Keratinocyte (primary cell): ENCODE measurements at regions not wholly inside any gene's neighbourhood (a gene's known extent, or its start where the extent isn't known, plus 50 kb on each side); places are given as distances from the start of the nearest gene placed in this dataset.

Experiments used
- DNase-seq: peaks from one replicate; pipeline ENCODE4 v3.0.0-alpha.2; 2011; ENCODE audit warnings: low read depth, missing footprints, low spot score
- FAIRE-seq: peaks from 2 replicates; lab custom pipeline; 2011; peaks lifted over from hg19 to GRCh38; lab: Jason Lieb, UNC
- H2AFZ ChIP-seq: 2 replicates; pipeline ENCODE4 v1.6.0; 2012; ENCODE audit warnings: low read length, control low read depth, inconsistent platforms; ENCODE audit not compliant: control insufficient read depth
- H3K27ac ChIP-seq: 2 replicates; pipeline ENCODE4 v1.5.1; 2011; ENCODE audit warnings: low read length; ENCODE audit not compliant: control insufficient read depth, insufficient read depth
- H3K27me3 ChIP-seq: 3 replicates; pipeline ENCODE4 v1.6.0; 2011; ENCODE audit warnings: low read length; ENCODE audit not compliant: control insufficient read depth, insufficient read depth; ENCODE audit errors: extremely low read depth
- H3K36me3 ChIP-seq, 2 experiments: 2 replicates in 1 of 2; 3 replicates in 1 of 2; pipeline ENCODE4 v1.5.1; 2011; ENCODE audit warnings: low read length in 2 of 2, mild to moderate bottlenecking in 1 of 2; ENCODE audit not compliant: control insufficient read depth in 2 of 2, insufficient read depth in 2 of 2; ENCODE audit errors: extremely low read depth in 1 of 2
- H3K4me1 ChIP-seq: 3 replicates; pipeline ENCODE4 v1.5.1; 2011; ENCODE audit warnings: low read length; ENCODE audit not compliant: control insufficient read depth, insufficient read depth; ENCODE audit errors: extremely low read depth
- H3K4me2 ChIP-seq: 3 replicates; pipeline ENCODE4 v1.6.0; 2011; ENCODE audit warnings: low read depth, low read length; ENCODE audit not compliant: control insufficient read depth, insufficient read depth; ENCODE audit errors: extremely low read depth
- H3K4me3 ChIP-seq, 3 experiments: fragments of 200-600 bp in 1 of 3; sonication (generic) in 1 of 3; 2 replicates in 2 of 3; 3 replicates in 1 of 3; pipeline ENCODE4 v1.5.1; 2011 to 2016; ENCODE audit warnings: low read length in 3 of 3, mild to moderate bottlenecking in 3 of 3, control low read depth in 2 of 3, inconsistent platforms in 1 of 3, low read depth in 1 of 3, mixed read lengths in 1 of 3, mixed run types in 1 of 3, moderate library complexity in 1 of 3; ENCODE audit not compliant: control insufficient read depth in 2 of 3, insufficient read depth in 2 of 3; ENCODE audit errors: extremely low read depth in 1 of 3
- H3K79me2 ChIP-seq: 2 replicates; pipeline ENCODE4 v1.6.0; 2012; ENCODE audit warnings: low read length; ENCODE audit not compliant: control insufficient read depth, insufficient read depth
- H3K9ac ChIP-seq: 3 replicates; pipeline ENCODE4 v1.6.0; 2011; ENCODE audit warnings: low read length; ENCODE audit not compliant: control insufficient read depth, insufficient read depth; ENCODE audit errors: extremely low read depth
- H3K9me1 ChIP-seq: 3 replicates; pipeline ENCODE4 v1.6.0; 2011; ENCODE audit warnings: low read length; ENCODE audit not compliant: control insufficient read depth, insufficient read depth; ENCODE audit errors: extremely low read depth
- H3K9me3 ChIP-seq: 2 replicates; pipeline ENCODE4 v1.5.1; 2012; ENCODE audit warnings: low read depth, low read length; ENCODE audit not compliant: control insufficient read depth
- H4K20me1 ChIP-seq: 3 replicates; pipeline ENCODE4 v1.6.0; 2011; ENCODE audit warnings: low read length; ENCODE audit not compliant: control insufficient read depth, insufficient read depth; ENCODE audit errors: extremely low read depth
- EZH2 ChIP-seq: IDR thresholded peaks from one replicate; pipeline ENCODE4 v1.6.1; 2012; ENCODE audit warnings: inconsistent platforms, mild to moderate bottlenecking, low read length, moderate library complexity
- dilution Hi-C: fragments of 300-500 bp; cut with MboI; formaldehyde crosslinking; loops from one replicate; pipeline ENCODE4 v1.7.0; 2020; ENCODE audit warnings: low sequenced_read_pairs; ENCODE audit not compliant: extremely low pct_ligation_motif_present
- TF ChIP-seq, protein P1 (sequence below), 3 experiments: IDR thresholded peaks in 1 of 3; conservative IDR thresholded peaks in 1 of 3; optimal IDR thresholded peaks in 1 of 3; 2 replicates in 2 of 3; 3 replicates in 1 of 3; pipeline versions ENCODE3 to v1.5.1; 2011; ENCODE audit warnings: low read length in 3 of 3, mild to moderate bottlenecking in 3 of 3, moderate library complexity in 2 of 3, control low read depth in 1 of 3, inconsistent platforms in 1 of 3; ENCODE audit not compliant: insufficient read depth in 2 of 3; ENCODE audit errors: extremely low read depth in 1 of 3

DNA sequence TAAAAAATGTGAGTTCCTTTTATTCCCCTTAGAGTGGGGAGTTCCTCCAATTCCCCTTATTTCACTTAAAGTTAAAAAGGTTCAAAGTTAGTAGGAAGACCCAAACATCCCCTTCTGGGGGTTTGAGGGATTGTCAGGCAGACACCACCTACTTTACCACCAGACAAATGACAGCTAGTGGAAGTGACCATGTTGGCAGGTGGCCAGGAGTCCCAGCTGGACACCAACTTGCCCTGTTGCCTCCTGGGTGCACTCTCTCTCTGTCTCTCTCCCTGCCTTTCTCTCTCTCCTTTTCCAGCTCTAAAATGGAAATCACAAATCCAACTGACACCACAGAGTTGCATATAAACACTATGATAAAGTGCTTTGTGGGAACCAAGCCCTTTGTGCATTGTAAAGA, 307.7 kb upstream of the TLE4 start:
- Histone ChIP-seq H3K9ac (no peak overlapping the region), H2AFZ (no peak overlapping the region), H3K4me2 (no peak overlapping the region), H3K79me2 (no peaks in the 10 kb centered on the region), H3K4me1 (no peaks in the 10 kb centered on the region), H3K27me3 (no peaks in the 10 kb centered on the region), H3K4me3 (no peak overlapping the region), H3K27ac (no peak overlapping the region), H3K9me3 (no peaks in the 10 kb centered on the region), H3K36me3 (no peaks in the 10 kb centered on the region), H4K20me1 (no peaks in the 10 kb centered on the region), H3K9me1 (no peaks in the 10 kb centered on the region)
- dilution Hi-C loops: no loop called here
- DNase-seq: no peak
- no peak for FAIRE-seq
- TF ChIP-seq EZH2: no peak
- TF ChIP-seq, protein P1, sequence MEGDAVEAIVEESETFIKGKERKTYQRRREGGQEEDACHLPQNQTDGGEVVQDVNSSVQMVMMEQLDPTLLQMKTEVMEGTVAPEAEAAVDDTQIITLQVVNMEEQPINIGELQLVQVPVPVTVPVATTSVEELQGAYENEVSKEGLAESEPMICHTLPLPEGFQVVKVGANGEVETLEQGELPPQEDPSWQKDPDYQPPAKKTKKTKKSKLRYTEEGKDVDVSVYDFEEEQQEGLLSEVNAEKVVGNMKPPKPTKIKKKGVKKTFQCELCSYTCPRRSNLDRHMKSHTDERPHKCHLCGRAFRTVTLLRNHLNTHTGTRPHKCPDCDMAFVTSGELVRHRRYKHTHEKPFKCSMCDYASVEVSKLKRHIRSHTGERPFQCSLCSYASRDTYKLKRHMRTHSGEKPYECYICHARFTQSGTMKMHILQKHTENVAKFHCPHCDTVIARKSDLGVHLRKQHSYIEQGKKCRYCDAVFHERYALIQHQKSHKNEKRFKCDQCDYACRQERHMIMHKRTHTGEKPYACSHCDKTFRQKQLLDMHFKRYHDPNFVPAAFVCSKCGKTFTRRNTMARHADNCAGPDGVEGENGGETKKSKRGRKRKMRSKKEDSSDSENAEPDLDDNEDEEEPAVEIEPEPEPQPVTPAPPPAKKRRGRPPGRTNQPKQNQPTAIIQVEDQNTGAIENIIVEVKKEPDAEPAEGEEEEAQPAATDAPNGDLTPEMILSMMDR (optimal IDR thresholded peaks at IDR 0.05 in 1 of 3, IDR thresholded peaks at IDR 0.05 in 1 of 3, conservative IDR thresholded peaks at IDR 0.05 in 1 of 3; ENCODE audit: extremely low read depth in 1 of 3, insufficient read depth in 2 of 3, low read length in 3 of 3): no peak

GRCh38 chr9:79264511-79265355, 307.0 kb upstream of the TLE4 start:
- FAIRE-seq (no peak), DNase-seq (no peak)
- no peak overlapping the region for H3K27ac ChIP-seq
- no peak overlapping the region for H2AFZ ChIP-seq
- dilution Hi-C loops: no loop called here
- H3K9me1 ChIP-seq: no peaks in the 10 kb centered on the region
- no peaks in the 10 kb centered on the region for H3K79me2 ChIP-seq
- no peaks in the 10 kb centered on the region for H3K27me3 ChIP-seq
- no peak overlapping the region for H3K9ac ChIP-seq
- H3K4me3 ChIP-seq: no peak overlapping the region
- no peaks in the 10 kb centered on the region for H3K36me3 ChIP-seq
- no peak overlapping the region for H3K4me2 ChIP-seq
- no peaks in the 10 kb centered on the region for H3K9me3 ChIP-seq
- TF ChIP-seq, protein P1 (optimal IDR thresholded peaks at IDR 0.05 in 1 of 3, IDR thresholded peaks at IDR 0.05 in 1 of 3, conservative IDR thresholded peaks at IDR 0.05 in 1 of 3; ENCODE audit: extremely low read depth in 1 of 3, insufficient read depth in 2 of 3, low read length in 3 of 3): no peak
- no peak for TF ChIP-seq EZH2
- H3K4me1 ChIP-seq: no peaks in the 10 kb centered on the region
- H4K20me1 ChIP-seq: no peaks in the 10 kb centered on the region
